Colonic mucosa (tissue), 4 donors: ENCODE measurements at regions not wholly inside any gene's neighbourhood (a gene's known extent, or its start where the extent isn't known, plus 50 kb on each side); places are given as distances from the start of the nearest gene placed in this dataset.

Source experiments
- DNase-seq: peaks from one replicate; pipeline ENCODE4 v3.0.0-alpha.2; 2020
- H3K27ac ChIP-seq: fragments of 200-600 bp; one replicate; pipeline ENCODE4 v1.8.0; 2021
- H3K27me3 ChIP-seq: fragments of 200-600 bp; one replicate; pipeline ENCODE4 v1.8.0; 2021
- H3K36me3 ChIP-seq: fragments of 200-600 bp; one replicate; pipeline ENCODE4 v1.8.0; 2021
- H3K4me1 ChIP-seq: fragments of 200-600 bp; one replicate; pipeline ENCODE4 v1.8.0; 2021; ENCODE audit warnings: mild to moderate bottlenecking
- H3K4me3 ChIP-seq: fragments of 200-600 bp; one replicate; pipeline ENCODE4 v1.8.0; 2021
- H3K9ac ChIP-seq, 2 donors: one replicate each; pipeline ENCODE4 v1.7.0; 2013; ENCODE audit warnings: control low read depth in 2 of 2, low read depth in 2 of 2, low read length in 2 of 2
- H3K9me3 ChIP-seq: fragments of 200-600 bp; one replicate; pipeline ENCODE4 v1.8.0; 2021
- CTCF ChIP-seq: fragments of 200-600 bp; IDR thresholded peaks from one replicate; pipeline ENCODE4 v1.8.0; 2022; ENCODE audit warnings: antibody characterized with exemption, mild to moderate bottlenecking
- intact Hi-C: fragments of 100-400 bp; cut with DNase I; formaldehyde crosslinking; loops from one replicate; pipeline ENCODE4 v1.14.1; 2022
- donor health status: healthy.
- donor health status: DM: no; HTN: no; CAD: no.
- donor health status: DM: no; HTN: no; CAD: no.

GRCh38 chr1:83813576-83813975 lies 185.4 kb downstream of the TTLL7 start:
- H3K27me3 ChIP-seq = no peaks in the 10 kb centered on the region
- H3K9me3 ChIP-seq = no peaks in the 10 kb centered on the region
- no peak for TF ChIP-seq CTCF
- H3K4me3 ChIP-seq = no peak overlapping the region
- no peak for DNase-seq
- no peaks in the 10 kb centered on the region for H3K36me3 ChIP-seq
- no peak overlapping the region for H3K27ac ChIP-seq
- no peaks in the 10 kb centered on the region for H3K4me1 ChIP-seq
- no peak overlapping the region for H3K9ac ChIP-seq
- intact Hi-C loops = no loop called here

- Histone ChIP-seq H3K27me3 (no peaks in the 10 kb centered on the region), H3K9ac (no peak overlapping the region), H3K4me3 (no peak overlapping the region), H3K27ac (no peak overlapping the region), H3K36me3 (no peaks in the 10 kb centered on the region), H3K9me3 (no peaks in the 10 kb centered on the region), H3K4me1 (no peaks in the 10 kb centered on the region)
- TF ChIP-seq CTCF = no peak
- intact Hi-C loops = no loop called here
- DNase-seq = no peak
Measured at GRCh38 chr1:83810144-83810543, 188.8 kb downstream of the TTLL7 start.

GRCh38 chr1:83808536-83808935 lies 190.4 kb downstream of the TTLL7 start:
- DNase-seq = no peak
- Histone ChIP-seq H3K4me3 (no peak overlapping the region), H3K4me1 (no peaks in the 10 kb centered on the region), H3K9ac (no peak overlapping the region), H3K27me3 (no peaks in the 10 kb centered on the region), H3K27ac (no peak overlapping the region), H3K9me3 (no peaks in the 10 kb centered on the region), H3K36me3 (no peaks in the 10 kb centered on the region)
- intact Hi-C loops = no loop called here
- TF ChIP-seq CTCF = no peak

GRCh38 chr1:83807821-83808220 lies 191.1 kb downstream of the TTLL7 start:
- Histone ChIP-seq H3K36me3 (no peaks in the 10 kb centered on the region), H3K27ac (no peak overlapping the region), H3K9me3 (no peaks in the 10 kb centered on the region), H3K9ac (no peak overlapping the region), H3K27me3 (no peaks in the 10 kb centered on the region), H3K4me3 (no peak overlapping the region), H3K4me1 (no peaks in the 10 kb centered on the region)
- no peak for TF ChIP-seq CTCF
- intact Hi-C loops = no loop called here
- DNase-seq = no peak

- no peak overlapping the region for H3K27ac ChIP-seq
- no peaks in the 10 kb centered on the region for H3K9me3 ChIP-seq
- H3K4me1 ChIP-seq = no peaks in the 10 kb centered on the region
- H3K36me3 ChIP-seq = no peaks in the 10 kb centered on the region
- no peaks in the 10 kb centered on the region for H3K27me3 ChIP-seq
- intact Hi-C loops = no loop called here
- no peak for TF ChIP-seq CTCF
- H3K4me3 ChIP-seq = no peak overlapping the region
- DNase-seq = no peak
- no peak overlapping the region for H3K9ac ChIP-seq
Measured at GRCh38 chr1:83807231-83807630, 191.7 kb downstream of the TTLL7 start.

GRCh38 chr1:83805921-83806320 lies 193.0 kb downstream of the TTLL7 start:
- intact Hi-C loops = no loop called here
- Histone ChIP-seq H3K27ac (no peak overlapping the region), H3K9me3 (no peaks in the 10 kb centered on the region), H3K27me3 (no peaks in the 10 kb centered on the region), H3K4me3 (no peak overlapping the region), H3K9ac (no peak overlapping the region), H3K36me3 (no peaks in the 10 kb centered on the region), H3K4me1 (no peaks in the 10 kb centered on the region)
- DNase-seq = no peak
- TF ChIP-seq CTCF = no peak
